Peyer's patch (tissue), 4 donors: ENCODE measurements at regions not wholly inside any gene's neighbourhood (a gene's known extent, or its start where the extent isn't known, plus 50 kb on each side); places are given as distances from the start of the nearest gene placed in this dataset.

Source experiments
- POLR2A ChIP-seq, 2 donors: fragments of 450-650 bp; IDR thresholded peaks; one replicate each; pipeline ENCODE4 v1.5.1; 2017; ENCODE audit warnings: antibody characterized with exemption in 2 of 2, mild to moderate bottlenecking in 2 of 2, moderate library complexity in 2 of 2
- TF ChIP-seq, protein P1 (sequence below), 6 experiments: fragments of 450-650 bp in 4 of 6; fragments of 200-600 bp in 2 of 6; sonication (generic) in 1 of 6; IDR thresholded peaks; one replicate each; pipeline ENCODE4 v1.5.1; 2017 to 2019; ENCODE audit warnings: antibody characterized with exemption in 6 of 6, mild to moderate bottlenecking in 3 of 6, moderate library complexity in 1 of 6

DNA sequence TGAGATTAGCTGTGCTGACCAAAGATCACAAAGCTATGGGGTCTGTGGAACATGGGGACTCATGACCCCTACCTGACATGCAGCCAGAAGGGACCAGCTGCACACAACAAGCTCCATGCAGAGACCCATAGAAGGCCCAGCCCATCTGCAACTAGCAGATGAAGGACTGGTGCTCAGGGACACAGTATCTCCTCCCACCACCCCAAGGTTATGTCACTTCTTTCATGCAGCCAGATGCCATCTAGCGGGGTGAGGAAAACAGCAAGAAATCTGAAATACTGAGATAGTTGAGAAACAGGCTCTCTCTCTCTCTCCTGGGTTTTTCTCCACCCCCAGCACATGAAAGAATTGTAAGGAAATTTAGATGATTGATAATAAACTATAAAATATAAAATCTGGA, 161.3 kb upstream of the DAPK1 start:
- TF ChIP-seq, protein P1, sequence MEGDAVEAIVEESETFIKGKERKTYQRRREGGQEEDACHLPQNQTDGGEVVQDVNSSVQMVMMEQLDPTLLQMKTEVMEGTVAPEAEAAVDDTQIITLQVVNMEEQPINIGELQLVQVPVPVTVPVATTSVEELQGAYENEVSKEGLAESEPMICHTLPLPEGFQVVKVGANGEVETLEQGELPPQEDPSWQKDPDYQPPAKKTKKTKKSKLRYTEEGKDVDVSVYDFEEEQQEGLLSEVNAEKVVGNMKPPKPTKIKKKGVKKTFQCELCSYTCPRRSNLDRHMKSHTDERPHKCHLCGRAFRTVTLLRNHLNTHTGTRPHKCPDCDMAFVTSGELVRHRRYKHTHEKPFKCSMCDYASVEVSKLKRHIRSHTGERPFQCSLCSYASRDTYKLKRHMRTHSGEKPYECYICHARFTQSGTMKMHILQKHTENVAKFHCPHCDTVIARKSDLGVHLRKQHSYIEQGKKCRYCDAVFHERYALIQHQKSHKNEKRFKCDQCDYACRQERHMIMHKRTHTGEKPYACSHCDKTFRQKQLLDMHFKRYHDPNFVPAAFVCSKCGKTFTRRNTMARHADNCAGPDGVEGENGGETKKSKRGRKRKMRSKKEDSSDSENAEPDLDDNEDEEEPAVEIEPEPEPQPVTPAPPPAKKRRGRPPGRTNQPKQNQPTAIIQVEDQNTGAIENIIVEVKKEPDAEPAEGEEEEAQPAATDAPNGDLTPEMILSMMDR (IDR thresholded peaks at IDR 0.05): no peak
- no peak for TF ChIP-seq POLR2A (IDR thresholded peaks at IDR 0.05)
